Mucosa of descending colon (tissue), 3 donors: ENCODE measurements at regions not wholly inside any gene's neighbourhood (a gene's known extent, or its start where the extent isn't known, plus 50 kb on each side); places are given as distances from the start of the nearest gene placed in this dataset.

Experiments
- ATAC-seq: fragments of 200-7000 bp; cut with Tn5 transposase; one replicate; pipeline ENCODE4 v1.9.1; 2020; ENCODE audit warnings: mild to moderate bottlenecking, moderate library complexity
- DNase-seq, 3 donors: peaks; one replicate each; pipeline ENCODE4 v3.0.0-alpha.2; 2020
- H3K36me3 ChIP-seq: fragments of 200-600 bp; one replicate; pipeline ENCODE4 v1.8.0; 2021; ENCODE audit warnings: low read depth, mild to moderate bottlenecking
- H3K4me1 ChIP-seq: fragments of 200-600 bp; one replicate; pipeline ENCODE4 v1.8.0; 2021; ENCODE audit warnings: low read depth, mild to moderate bottlenecking
- H3K4me3 ChIP-seq: fragments of 200-600 bp; one replicate; pipeline ENCODE4 v1.8.0; 2021; ENCODE audit warnings: mild to moderate bottlenecking
- H3K9me3 ChIP-seq: fragments of 200-600 bp; one replicate; pipeline ENCODE4 v1.8.0; 2021; ENCODE audit warnings: mild to moderate bottlenecking
- intact Hi-C, 2 donors: fragments of 100-400 bp; cut with DNase I in 1 of 2; cut with micrococcal nuclease in 1 of 2; formaldehyde crosslinking; loops; one replicate each; pipeline versions ENCODE4 v1.11.0 to v1.11.1; 2022; cut with DNase I, micrococcal nuclease
- TF ChIP-seq, protein P1 (sequence below): fragments of 200-600 bp; IDR thresholded peaks from one replicate; pipeline ENCODE4 v1.8.0; 2022; ENCODE audit warnings: antibody characterized with exemption, mild to moderate bottlenecking
- donor health status: DM: no; HTN: no; CAD: no; lungs with moderate emphysema.
- donor health status: DM: no; HTN: no; CAD: no.
- donor health status: DM: no; HTN: yes; CAD: no.

DNA sequence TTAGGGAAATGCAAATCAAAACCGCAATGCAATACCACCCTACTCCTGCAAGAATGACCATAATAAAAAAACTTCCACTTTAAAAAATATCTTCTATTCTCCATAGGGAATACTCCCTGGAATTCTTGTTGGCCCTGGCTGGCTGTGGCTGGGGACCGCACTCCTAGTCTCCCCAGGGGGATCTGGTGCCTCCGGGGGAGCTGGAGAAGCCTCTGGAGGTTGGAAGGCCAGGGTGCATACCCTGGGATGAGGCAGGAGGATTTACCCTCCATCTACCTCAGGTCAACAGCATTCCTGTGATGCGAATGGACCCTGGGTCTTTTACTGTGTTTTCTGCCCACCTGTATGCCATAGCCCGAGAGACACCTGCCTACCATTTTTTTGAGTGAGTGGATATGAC, 120.0 kb upstream of the ZNF536 start:
- TF ChIP-seq, protein P1, sequence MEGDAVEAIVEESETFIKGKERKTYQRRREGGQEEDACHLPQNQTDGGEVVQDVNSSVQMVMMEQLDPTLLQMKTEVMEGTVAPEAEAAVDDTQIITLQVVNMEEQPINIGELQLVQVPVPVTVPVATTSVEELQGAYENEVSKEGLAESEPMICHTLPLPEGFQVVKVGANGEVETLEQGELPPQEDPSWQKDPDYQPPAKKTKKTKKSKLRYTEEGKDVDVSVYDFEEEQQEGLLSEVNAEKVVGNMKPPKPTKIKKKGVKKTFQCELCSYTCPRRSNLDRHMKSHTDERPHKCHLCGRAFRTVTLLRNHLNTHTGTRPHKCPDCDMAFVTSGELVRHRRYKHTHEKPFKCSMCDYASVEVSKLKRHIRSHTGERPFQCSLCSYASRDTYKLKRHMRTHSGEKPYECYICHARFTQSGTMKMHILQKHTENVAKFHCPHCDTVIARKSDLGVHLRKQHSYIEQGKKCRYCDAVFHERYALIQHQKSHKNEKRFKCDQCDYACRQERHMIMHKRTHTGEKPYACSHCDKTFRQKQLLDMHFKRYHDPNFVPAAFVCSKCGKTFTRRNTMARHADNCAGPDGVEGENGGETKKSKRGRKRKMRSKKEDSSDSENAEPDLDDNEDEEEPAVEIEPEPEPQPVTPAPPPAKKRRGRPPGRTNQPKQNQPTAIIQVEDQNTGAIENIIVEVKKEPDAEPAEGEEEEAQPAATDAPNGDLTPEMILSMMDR: no peak
- no peak for DNase-seq

DNA sequence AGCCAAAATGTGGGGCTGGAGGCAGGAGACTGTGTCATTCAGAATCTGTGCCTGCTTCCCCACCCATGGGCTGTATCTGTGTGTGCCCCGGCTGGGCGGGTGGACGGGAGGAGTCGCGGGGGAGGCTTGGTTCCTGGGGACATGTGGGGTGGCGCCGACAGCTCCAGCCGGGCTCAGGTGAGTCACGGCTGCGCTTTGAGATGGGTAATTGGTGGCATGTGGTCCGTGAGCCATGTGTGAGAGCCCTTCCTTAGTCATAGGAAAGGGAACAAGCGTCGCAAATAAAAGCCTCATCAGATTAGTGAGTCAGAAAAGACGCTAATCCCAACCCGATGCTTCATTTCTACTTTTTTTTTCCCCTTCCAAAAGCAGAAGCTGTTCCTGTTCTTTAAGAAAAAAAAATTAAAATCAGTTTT, 118.6 kb upstream of the ZNF536 start:
- no peaks in the 10 kb centered on the region for H3K9me3 ChIP-seq
- TF ChIP-seq, protein P1: no peak
- ATAC-seq (peak; percentile 7), DNase-seq (no peak)
- H3K36me3 ChIP-seq: no peaks in the 10 kb centered on the region
- intact Hi-C loops: no loop called here
- H3K4me3 ChIP-seq: no peak overlapping the region
- H3K4me1 ChIP-seq: no peaks in the 10 kb centered on the region

More for the DNA sequence above, 120.0 kb upstream of the ZNF536 start:
- H3K4me1 ChIP-seq: no peaks in the 10 kb centered on the region
- no peak for ATAC-seq
- H3K4me3 ChIP-seq: no peak overlapping the region
- intact Hi-C loops: no loop called here
- H3K36me3 ChIP-seq: no peaks in the 10 kb centered on the region
- no peaks in the 10 kb centered on the region for H3K9me3 ChIP-seq

DNA sequence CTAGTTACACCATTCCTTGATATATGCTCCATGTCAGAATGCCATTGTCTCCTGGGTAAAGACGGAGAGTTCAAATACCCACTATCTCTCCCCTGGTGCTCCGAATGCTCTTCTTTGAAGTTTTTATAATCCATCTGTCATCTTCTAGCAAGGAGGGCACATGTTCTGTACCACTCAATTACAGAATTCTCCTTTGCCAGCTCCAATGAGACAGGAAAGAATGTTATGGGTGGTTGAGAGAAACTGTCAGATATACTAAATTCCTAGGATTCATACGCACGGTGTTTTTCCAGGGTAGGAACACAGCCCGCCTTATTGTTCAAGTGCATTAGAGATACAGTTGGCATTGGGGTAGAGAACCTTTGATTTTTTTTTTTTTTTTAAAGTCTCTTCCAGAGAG, 118.0 kb upstream of the ZNF536 start:
- DNase-seq: no peak
- H3K4me3 ChIP-seq: no peak overlapping the region
- no peaks in the 10 kb centered on the region for H3K36me3 ChIP-seq
- no peaks in the 10 kb centered on the region for H3K9me3 ChIP-seq
- ATAC-seq: no peak
- TF ChIP-seq, protein P1: no peak
- no peaks in the 10 kb centered on the region for H3K4me1 ChIP-seq
- intact Hi-C loops: no loop called here

DNA sequence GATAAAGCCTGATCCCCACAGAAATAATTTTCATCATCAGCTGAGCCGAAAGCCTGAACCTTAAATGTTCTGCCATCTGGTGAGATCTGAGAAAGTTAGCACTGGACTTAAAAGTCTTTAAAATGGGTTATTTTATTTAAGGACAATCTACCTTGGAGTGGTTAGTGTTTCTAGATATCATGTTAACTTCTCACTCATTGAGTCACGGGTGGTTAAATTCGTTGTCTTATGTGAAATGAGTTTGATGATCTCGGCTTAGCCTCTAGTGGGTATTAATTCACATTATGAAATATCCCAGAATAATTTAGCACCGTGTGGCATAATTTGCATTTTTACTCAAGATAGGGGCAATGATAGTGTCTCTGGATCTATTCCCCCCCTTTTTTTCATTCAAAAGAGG, 117.4 kb upstream of the ZNF536 start:
- Histone ChIP-seq H3K4me3 (no peak overlapping the region), H3K36me3 (no peaks in the 10 kb centered on the region), H3K4me1 (no peaks in the 10 kb centered on the region), H3K9me3 (no peaks in the 10 kb centered on the region)
- DNase-seq (no peak), ATAC-seq (no peak)
- TF ChIP-seq, protein P1: no peak
- intact Hi-C loops: no loop called here

DNA sequence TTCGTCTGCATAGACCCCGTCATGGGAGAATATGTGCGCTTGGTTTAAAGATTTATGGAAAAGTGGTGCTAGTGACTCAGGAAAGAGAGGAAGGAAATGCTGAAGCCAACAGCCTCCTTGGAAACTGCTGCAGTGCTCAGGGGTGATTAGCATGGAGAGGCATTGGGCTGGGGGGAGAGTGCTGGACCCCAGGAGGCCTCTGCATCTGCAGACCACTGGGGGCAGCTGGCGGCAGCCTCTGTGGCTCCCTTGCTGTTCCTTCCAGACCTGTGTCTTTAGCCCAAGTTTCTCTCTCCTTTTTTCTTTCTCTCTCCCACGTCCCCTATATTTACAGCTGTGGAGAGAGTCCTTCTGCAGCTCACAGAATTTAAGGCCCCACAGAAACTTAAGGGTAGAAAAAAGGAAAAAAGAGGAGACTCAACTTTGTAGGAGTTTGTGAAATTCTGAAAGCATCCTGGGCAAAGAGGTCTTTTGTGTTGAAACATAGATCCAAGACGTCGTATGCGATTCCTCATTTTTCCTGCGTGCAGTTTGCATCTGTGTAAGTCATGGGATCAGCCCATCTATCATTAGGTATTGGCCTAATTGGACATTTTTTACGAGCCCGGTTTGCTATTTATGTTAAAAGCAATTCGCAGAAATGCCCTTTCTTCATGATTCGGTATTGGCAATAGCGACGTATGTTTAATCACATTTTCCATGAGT, 116.2 kb upstream of the ZNF536 start:
- no peak for ATAC-seq
- intact Hi-C loops: no loop called here
- TF ChIP-seq, protein P1: no peak
- DNase-seq: no peak
- Histone ChIP-seq H3K4me3 (no peak overlapping the region), H3K4me1 (no peaks in the 10 kb centered on the region), H3K36me3 (no peaks in the 10 kb centered on the region), H3K9me3 (no peaks in the 10 kb centered on the region)

DNA sequence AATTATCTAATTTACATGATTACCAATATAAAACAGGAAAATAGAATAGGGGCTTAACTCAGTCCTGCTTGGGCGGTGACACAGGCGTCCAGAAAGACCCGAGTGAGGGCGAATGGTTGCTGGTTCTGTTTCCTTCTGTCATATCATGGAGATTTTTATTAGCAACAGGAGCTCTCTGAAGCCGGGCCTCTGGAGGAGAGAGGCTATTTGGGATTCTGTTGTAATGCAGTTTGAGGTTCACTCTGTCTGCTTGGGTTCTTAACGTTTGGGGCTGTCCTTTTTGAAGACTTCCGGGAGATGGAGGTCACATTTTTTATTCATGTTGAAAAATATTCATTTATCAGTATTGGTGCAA, 115.7 kb upstream of the ZNF536 start:
- Histone ChIP-seq H3K9me3 (no peaks in the 10 kb centered on the region), H3K4me3 (no peak overlapping the region), H3K36me3 (no peaks in the 10 kb centered on the region), H3K4me1 (no peaks in the 10 kb centered on the region)
- ATAC-seq (no peak), DNase-seq (no peak)
- TF ChIP-seq, protein P1: no peak
- intact Hi-C loops: no loop called here
